ENCODE measurements at regions not wholly inside any gene's neighbourhood (a gene's known extent, or its start where the extent isn't known, plus 50 kb on each side); places are given as distances from the start of the nearest gene placed in this dataset.

GRCh38 chr1:98260412-98260811 is 339.6 kb upstream of the DPYD start:
- H3K4me1 ChIP-seq, result no peaks in the 10 kb centered on the region
- 86 to 95% methylated on average over 1 of the region's 1 CpG for WGBS, 2 donors (ENCODE audit: low coverage in 1 of 2)
- ATAC-seq, result no peak

GRCh38 chr1:98256700-98257099 is 335.9 kb upstream of the DPYD start:
- H3K27me3 ChIP-seq, result no peaks in the 10 kb centered on the region
- H3K36me3 ChIP-seq, result no peaks in the 10 kb centered on the region
- no peak overlapping the region for H3K27ac ChIP-seq
- TF ChIP-seq EP300 (IDR thresholded peaks at IDR 0.05) (no peak), POLR2A (IDR thresholded peaks at IDR 0.05) (no peak), CTCF (IDR thresholded peaks at IDR 0.05) (no peak), POLR2AphosphoS5 (IDR thresholded peaks at IDR 0.05) (no peak)
- no peak overlapping the region for H3K4me3 ChIP-seq
- H3K9me3 ChIP-seq, result no peaks in the 10 kb centered on the region
- ATAC-seq, result no peak
- H3K4me1 ChIP-seq, result no peaks in the 10 kb centered on the region
- 54 to 69% methylated on average over 2 of the region's 2 CpGs for WGBS, 2 donors (ENCODE audit: low coverage in 1 of 2)

More at GRCh38 chr1:98260412-98260811, 339.6 kb upstream of the DPYD start:
- H3K9me3 ChIP-seq, result no peaks in the 10 kb centered on the region
- no peak overlapping the region for H3K4me3 ChIP-seq
- TF ChIP-seq CTCF (IDR thresholded peaks at IDR 0.05) (no peak), POLR2AphosphoS5 (IDR thresholded peaks at IDR 0.05) (no peak), POLR2A (IDR thresholded peaks at IDR 0.05) (no peak), EP300 (IDR thresholded peaks at IDR 0.05) (no peak)
- no peak overlapping the region for H3K27ac ChIP-seq
- H3K27me3 ChIP-seq, result no peaks in the 10 kb centered on the region
- H3K36me3 ChIP-seq, result no peaks in the 10 kb centered on the region

GRCh38 chr1:98253145-98253544 is 332.3 kb upstream of the DPYD start:
- no peak for TF ChIP-seq POLR2AphosphoS5 (IDR thresholded peaks at IDR 0.05)
- no peak for TF ChIP-seq POLR2A (IDR thresholded peaks at IDR 0.05)
- no peak for TF ChIP-seq EP300 (IDR thresholded peaks at IDR 0.05)
- no peak for TF ChIP-seq CTCF (IDR thresholded peaks at IDR 0.05)
- no peak overlapping the region for H3K4me3 ChIP-seq
- H3K9me3 ChIP-seq, result no peaks in the 10 kb centered on the region
- no peaks in the 10 kb centered on the region for H3K36me3 ChIP-seq
- no peak for ATAC-seq
- no peak overlapping the region for H3K27ac ChIP-seq
- WGBS, 2 donors (ENCODE audit: low coverage in 1 of 2), result 75 to 77% methylated on average over 3 of the region's 3 CpGs
- no peaks in the 10 kb centered on the region for H3K4me1 ChIP-seq
- no peaks in the 10 kb centered on the region for H3K27me3 ChIP-seq

- 86 to 92% methylated on average over 1 to 2 of the region's 2 CpGs for whole genome bisulfite sequencing, 2 donors (ENCODE audit: low coverage in 1 of 2)
- no peaks in the 10 kb centered on the region for H3K4me1 ChIP-seq
- H3K36me3 ChIP-seq, result no peaks in the 10 kb centered on the region
- no peak overlapping the region for H3K27ac ChIP-seq
- H3K4me3 ChIP-seq, result no peak overlapping the region
- ATAC-seq, result no peak
- no peak for TF ChIP-seq POLR2A (IDR thresholded peaks at IDR 0.05)
- TF ChIP-seq POLR2AphosphoS5 (IDR thresholded peaks at IDR 0.05), result no peak
- TF ChIP-seq CTCF (IDR thresholded peaks at IDR 0.05), result no peak
- TF ChIP-seq EP300 (IDR thresholded peaks at IDR 0.05), result no peak
- H3K27me3 ChIP-seq, result no peaks in the 10 kb centered on the region
- H3K9me3 ChIP-seq, result no peaks in the 10 kb centered on the region
These were observed 330.7 kb upstream of the DPYD start for GRCh38 chr1:98251497-98251896.

- no peak overlapping the region for H3K27ac ChIP-seq
- ATAC-seq, result peak; percentile 16
- H3K4me3 ChIP-seq, result no peak overlapping the region
- TF ChIP-seq POLR2AphosphoS5 (IDR thresholded peaks at IDR 0.05), result no peak
- TF ChIP-seq POLR2A (IDR thresholded peaks at IDR 0.05), result no peak
- no peak for TF ChIP-seq EP300 (IDR thresholded peaks at IDR 0.05)
- no peak for TF ChIP-seq CTCF (IDR thresholded peaks at IDR 0.05)
- 50% methylated on average over 1 of the region's 3 CpGs; no CpG with 5 or more reads in 1 of the 2 donors for WGBS, 2 donors (ENCODE audit: low coverage in 1 of 2)
- H3K27me3 ChIP-seq, result no peaks in the 10 kb centered on the region
- no peaks in the 10 kb centered on the region for H3K36me3 ChIP-seq
- peaks cover 0 to 31% (median 0%) of the 10 kb centered on the region in 3 donors for H3K9me3 ChIP-seq
- H3K4me1 ChIP-seq, result no peaks in the 10 kb centered on the region
These were observed 311.8 kb upstream of the DPYD start for GRCh38 chr1:98232678-98233077.
